SK-N-SH (cell line): ENCODE measurements at regions not wholly inside any gene's neighbourhood (a gene's known extent, or its start where the extent isn't known, plus 50 kb on each side); places are given as distances from the start of the nearest gene placed in this dataset.

Experiments
- CHD2 ChIP-seq: fragments of 150-350 bp; IDR thresholded peaks from 2 replicates; pipeline ENCODE4 v1.6.1; 2018; ENCODE audit warnings: low read length; ENCODE audit not compliant: partially characterized antibody
- CTCF ChIP-seq: fragments of 200-600 bp; sonication (generic); IDR thresholded peaks from 2 replicates; pipeline ENCODE4 v1.6.1; 2017; ENCODE audit warnings: antibody characterized with exemption, mild to moderate bottlenecking, moderate library complexity
- EP300 ChIP-seq, 2 experiments: IDR thresholded peaks; 2 replicates each; pipeline versions ENCODE4 v1.4.0 to v1.6.1; 2012; ENCODE audit warnings: borderline replicate concordance in 1 of 2, low read depth in 1 of 2, low read length in 1 of 2
- JUND ChIP-seq: IDR thresholded peaks from 2 replicates; pipeline ENCODE4 v1.4.0; 2012
- POLR2AphosphoS5 ChIP-seq: IDR thresholded peaks from 2 replicates; pipeline ENCODE4 v1.6.1; 2012; ENCODE audit warnings: low read depth, low read length
- RAD21 ChIP-seq: IDR thresholded peaks from 2 replicates; pipeline ENCODE4 v1.6.1; 2012; ENCODE audit warnings: mild to moderate bottlenecking, low read length
- RFX5 ChIP-seq: IDR thresholded peaks from 2 replicates; pipeline ENCODE4 v1.6.1; 2012; ENCODE audit warnings: mild to moderate bottlenecking, improper control_type of control experiment, low read length
- SMC3 ChIP-seq: IDR thresholded peaks from 2 replicates; pipeline ENCODE4 v1.6.1; 2012; ENCODE audit warnings: low read depth, low read length, improper control_type of control experiment
- YY1 ChIP-seq: IDR thresholded peaks from 2 replicates; pipeline ENCODE4 v1.4.0; 2012; ENCODE audit warnings: low read depth, mild to moderate bottlenecking
- TF ChIP-seq, protein P1 (sequence below): IDR thresholded peaks from 2 replicates; pipeline ENCODE4 v1.6.1; 2012; ENCODE audit warnings: mild to moderate bottlenecking, low read depth, low read length, moderate library complexity

DNA sequence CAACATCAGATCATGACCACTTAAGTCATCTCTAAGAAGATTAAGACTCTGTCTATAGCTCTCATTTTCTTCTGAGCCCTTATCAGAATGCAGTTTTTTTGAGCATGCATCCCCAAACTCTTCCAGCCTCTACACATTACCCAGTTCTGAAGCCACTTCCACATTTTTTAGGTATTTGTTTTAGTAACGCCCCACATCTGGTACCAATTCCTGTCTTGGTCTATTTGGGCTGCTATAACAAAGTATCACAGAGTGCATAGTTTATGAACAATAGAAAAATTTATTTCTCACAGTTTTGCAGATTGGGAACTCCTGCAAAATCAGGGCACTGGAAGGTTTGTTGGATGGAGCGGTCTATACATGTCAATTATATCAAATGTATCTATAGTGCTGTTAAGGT is 107.7 kb upstream of the KCND2 start:
- TF ChIP-seq, protein P1, sequence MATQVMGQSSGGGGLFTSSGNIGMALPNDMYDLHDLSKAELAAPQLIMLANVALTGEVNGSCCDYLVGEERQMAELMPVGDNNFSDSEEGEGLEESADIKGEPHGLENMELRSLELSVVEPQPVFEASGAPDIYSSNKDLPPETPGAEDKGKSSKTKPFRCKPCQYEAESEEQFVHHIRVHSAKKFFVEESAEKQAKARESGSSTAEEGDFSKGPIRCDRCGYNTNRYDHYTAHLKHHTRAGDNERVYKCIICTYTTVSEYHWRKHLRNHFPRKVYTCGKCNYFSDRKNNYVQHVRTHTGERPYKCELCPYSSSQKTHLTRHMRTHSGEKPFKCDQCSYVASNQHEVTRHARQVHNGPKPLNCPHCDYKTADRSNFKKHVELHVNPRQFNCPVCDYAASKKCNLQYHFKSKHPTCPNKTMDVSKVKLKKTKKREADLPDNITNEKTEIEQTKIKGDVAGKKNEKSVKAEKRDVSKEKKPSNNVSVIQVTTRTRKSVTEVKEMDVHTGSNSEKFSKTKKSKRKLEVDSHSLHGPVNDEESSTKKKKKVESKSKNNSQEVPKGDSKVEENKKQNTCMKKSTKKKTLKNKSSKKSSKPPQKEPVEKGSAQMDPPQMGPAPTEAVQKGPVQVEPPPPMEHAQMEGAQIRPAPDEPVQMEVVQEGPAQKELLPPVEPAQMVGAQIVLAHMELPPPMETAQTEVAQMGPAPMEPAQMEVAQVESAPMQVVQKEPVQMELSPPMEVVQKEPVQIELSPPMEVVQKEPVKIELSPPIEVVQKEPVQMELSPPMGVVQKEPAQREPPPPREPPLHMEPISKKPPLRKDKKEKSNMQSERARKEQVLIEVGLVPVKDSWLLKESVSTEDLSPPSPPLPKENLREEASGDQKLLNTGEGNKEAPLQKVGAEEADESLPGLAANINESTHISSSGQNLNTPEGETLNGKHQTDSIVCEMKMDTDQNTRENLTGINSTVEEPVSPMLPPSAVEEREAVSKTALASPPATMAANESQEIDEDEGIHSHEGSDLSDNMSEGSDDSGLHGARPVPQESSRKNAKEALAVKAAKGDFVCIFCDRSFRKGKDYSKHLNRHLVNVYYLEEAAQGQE = no peak
- TF ChIP-seq JUND = no peak
- no peak for TF ChIP-seq CTCF
- no peak for TF ChIP-seq CHD2
- TF ChIP-seq POLR2AphosphoS5 = no peak
- TF ChIP-seq RAD21 = no peak
- TF ChIP-seq YY1 = no peak
- no peak for TF ChIP-seq SMC3
- TF ChIP-seq RFX5 = no peak
- TF ChIP-seq EP300 (IDR thresholded peaks at IDR 0.05; ENCODE audit: borderline replicate concordance in 1 of 2, low read depth in 1 of 2, low read length in 1 of 2) = no peak
